ENCODE measurements at regions not wholly inside any gene's neighbourhood (a gene's known extent, or its start where the extent isn't known, plus 50 kb on each side); places are given as distances from the start of the nearest gene placed in this dataset.
"Not testable (repeated sequence)": the region's sequence is repeated elsewhere in the genome, so short reads cannot be mapped to it uniquely, and the experiment has no call there.

DNA sequence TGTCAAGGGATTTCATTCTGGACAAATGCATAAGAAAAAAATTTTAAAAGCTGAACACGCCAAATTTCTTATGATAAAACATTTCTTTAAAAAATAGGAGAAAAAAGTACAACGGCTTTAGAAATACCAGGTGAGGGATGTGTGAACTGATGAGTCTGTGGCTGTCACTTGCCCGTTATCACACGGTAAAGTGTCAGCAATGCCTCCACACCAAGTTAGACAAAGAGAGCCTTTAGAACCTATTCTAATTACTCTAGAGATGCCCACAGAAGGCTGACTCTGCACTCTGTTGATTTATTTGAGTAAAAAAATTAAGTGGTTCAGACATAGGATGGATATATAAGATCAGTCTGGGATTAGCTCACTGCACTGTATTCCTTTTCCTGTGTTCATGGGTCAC, 523.8 kb downstream of the RNF144A start:
- no peak for DNase-seq (ENCODE audit: low spot score)
- 85% methylated on average over 4 of the region's 4 CpGs for WGBS
- H3K36me3 ChIP-seq (ENCODE audit: control insufficient read depth in 4 of 4, insufficient read depth in 3 of 4, low read depth in 1 of 4, low read length in 3 of 4), result no peaks in the 10 kb centered on the region
- H3K4me1 ChIP-seq (ENCODE audit: control insufficient read depth in 4 of 4, insufficient read depth in 4 of 4, low read length in 3 of 4), result no peaks in the 10 kb centered on the region
- H3K27me3 ChIP-seq (ENCODE audit: control insufficient read depth in 4 of 4, insufficient read depth in 4 of 4, low read length in 3 of 4), result peaks cover 0 to 2% (median 0%) of the 10 kb centered on the region in 4 donors
- H3K9me3 ChIP-seq (ENCODE audit: control insufficient read depth in 4 of 4, low read length in 3 of 4), result no peaks in the 10 kb centered on the region
- TF ChIP-seq, protein P1, sequence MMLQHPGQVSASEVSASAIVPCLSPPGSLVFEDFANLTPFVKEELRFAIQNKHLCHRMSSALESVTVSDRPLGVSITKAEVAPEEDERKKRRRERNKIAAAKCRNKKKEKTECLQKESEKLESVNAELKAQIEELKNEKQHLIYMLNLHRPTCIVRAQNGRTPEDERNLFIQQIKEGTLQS (IDR thresholded peaks at IDR 0.05), result no peak
- no peak overlapping the region for H3K9ac ChIP-seq (ENCODE audit: low read depth in 1 of 2, low read length in 2 of 2)
- no peak overlapping the region for H3K27ac ChIP-seq (ENCODE audit: low read depth in 1 of 2, low read length in 2 of 2)
- H3K4me3 ChIP-seq (ENCODE audit: low read depth in 1 of 3, low read length in 3 of 3), result no peak overlapping the region

DNA sequence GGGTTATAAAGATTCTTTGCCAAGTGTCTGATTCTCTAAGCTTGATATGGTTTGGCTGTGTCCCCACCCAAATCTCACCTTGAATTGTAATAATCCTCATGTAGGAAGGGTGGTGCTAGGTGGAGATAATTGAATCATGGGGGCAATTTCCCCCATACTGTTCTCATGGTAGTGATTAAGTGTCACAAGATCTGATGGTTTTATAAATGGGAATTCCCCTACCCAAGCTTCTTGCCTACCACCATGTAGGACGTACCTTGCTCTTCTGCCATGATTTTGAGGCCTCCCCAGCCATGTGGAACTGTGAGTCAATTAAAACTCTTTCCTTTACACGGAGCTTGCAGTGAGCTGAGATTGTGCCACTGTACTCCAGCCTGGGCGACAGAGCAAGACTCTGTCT, 524.6 kb downstream of the RNF144A start:
- WGBS, result 79% methylated on average over 3 of the region's 3 CpGs
- DNase-seq (ENCODE audit: low spot score); H3K36me3 ChIP-seq (ENCODE audit: control insufficient read depth in 4 of 4, insufficient read depth in 3 of 4, low read depth in 1 of 4, low read length in 3 of 4): not testable (repeated sequence)

DNA sequence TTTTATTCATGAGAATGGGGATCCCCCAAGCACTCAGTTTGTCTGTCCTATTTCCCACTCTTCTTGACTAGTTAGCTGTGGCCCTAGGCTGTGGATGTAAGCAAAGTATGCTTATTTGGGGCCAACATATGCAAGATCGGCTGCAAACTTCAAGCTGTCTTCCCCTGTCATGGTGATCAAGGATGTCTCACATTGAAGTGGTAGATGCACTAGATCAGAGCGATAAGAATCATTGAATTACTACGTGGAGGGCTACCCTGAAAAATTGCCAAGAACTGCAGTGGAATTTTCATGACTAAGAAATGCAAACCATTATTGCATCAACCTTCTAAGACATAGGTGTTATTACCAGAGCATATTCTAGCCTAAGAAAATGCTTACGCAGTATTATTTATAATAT, 527.4 kb downstream of the RNF144A start:
- Histone ChIP-seq H3K9me3 (ENCODE audit: control insufficient read depth in 4 of 4, low read length in 3 of 4) (no peaks in the 10 kb centered on the region), H3K36me3 (ENCODE audit: control insufficient read depth in 4 of 4, insufficient read depth in 3 of 4, low read depth in 1 of 4, low read length in 3 of 4) (no peaks in the 10 kb centered on the region), H3K4me1 (ENCODE audit: control insufficient read depth in 4 of 4, insufficient read depth in 4 of 4, low read length in 3 of 4) (no peaks in the 10 kb centered on the region), H3K4me3 (ENCODE audit: low read depth in 1 of 3, low read length in 3 of 3) (no peak overlapping the region), H3K27ac (ENCODE audit: low read depth in 1 of 2, low read length in 2 of 2) (no peak overlapping the region), H3K9ac (ENCODE audit: low read depth in 1 of 2, low read length in 2 of 2) (no peak overlapping the region), H3K27me3 (ENCODE audit: control insufficient read depth in 4 of 4, insufficient read depth in 4 of 4, low read length in 3 of 4) (peaks cover 0 to 2% (median 0%) of the 10 kb centered on the region in 4 donors)
- 90% methylated on average over 4 of the region's 4 CpGs for WGBS
- TF ChIP-seq EGR1 (IDR thresholded peaks at IDR 0.05; ENCODE audit: low read depth in 2 of 2), result no peak
- no peak for TF ChIP-seq JUND (IDR thresholded peaks at IDR 0.05)
- TF ChIP-seq HNF4A (conservative IDR thresholded peaks at IDR 0.05), result no peak
- no peak for TF ChIP-seq TAF1 (conservative IDR thresholded peaks at IDR 0.05)
- DNase-seq (ENCODE audit: low spot score), result no peak

More for the DNA sequence above, 524.6 kb downstream of the RNF144A start:
- not testable (repeated sequence) for H3K9me3 ChIP-seq (ENCODE audit: control insufficient read depth in 4 of 4, low read length in 3 of 4); H3K27me3 ChIP-seq (ENCODE audit: control insufficient read depth in 4 of 4, insufficient read depth in 4 of 4, low read length in 3 of 4); H3K27ac ChIP-seq (ENCODE audit: low read depth in 1 of 2, low read length in 2 of 2); H3K4me3 ChIP-seq (ENCODE audit: low read depth in 1 of 3, low read length in 3 of 3); H3K4me1 ChIP-seq (ENCODE audit: control insufficient read depth in 4 of 4, insufficient read depth in 4 of 4, low read length in 3 of 4); H3K9ac ChIP-seq (ENCODE audit: low read depth in 1 of 2, low read length in 2 of 2)

DNA sequence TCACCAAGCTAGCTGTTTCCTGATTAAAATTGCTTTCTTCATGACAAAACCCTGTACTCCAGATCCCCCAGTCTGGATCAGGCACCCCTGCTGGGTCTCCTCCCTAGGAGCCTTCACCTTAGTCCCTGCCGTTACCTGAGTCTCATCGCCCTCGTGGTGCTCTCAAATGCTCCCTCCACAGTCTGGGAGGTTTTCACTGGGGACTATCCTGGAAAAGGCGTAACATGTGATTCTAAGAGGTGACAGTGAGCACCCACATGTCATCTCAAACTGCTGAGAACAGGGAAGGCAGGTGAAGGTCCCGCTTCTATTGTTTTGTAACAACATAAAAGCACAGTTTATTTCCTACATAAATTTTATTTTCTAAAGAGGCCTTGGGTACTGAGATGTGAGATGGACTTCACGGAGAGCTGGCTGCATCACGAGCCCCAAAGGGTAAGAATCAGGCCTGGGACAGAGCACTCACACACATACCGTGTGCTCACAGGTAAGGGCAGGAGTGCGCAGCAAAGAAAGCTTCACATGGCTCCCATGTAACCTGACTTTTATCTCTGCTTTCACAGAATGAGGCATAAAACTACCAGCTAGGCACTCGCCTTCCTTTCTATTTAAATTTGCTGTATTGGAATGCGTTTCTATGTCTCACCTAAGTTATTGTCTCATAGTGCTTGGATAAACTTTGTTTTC, 531.5 kb downstream of the RNF144A start:
- Histone ChIP-seq H3K36me3 (ENCODE audit: control insufficient read depth in 4 of 4, insufficient read depth in 3 of 4, low read depth in 1 of 4, low read length in 3 of 4) (no peaks in the 10 kb centered on the region), H3K4me3 (ENCODE audit: low read depth in 1 of 3, low read length in 3 of 3) (no peak overlapping the region), H3K9ac (ENCODE audit: low read depth in 1 of 2, low read length in 2 of 2) (no peak overlapping the region), H3K4me1 (ENCODE audit: control insufficient read depth in 4 of 4, insufficient read depth in 4 of 4, low read length in 3 of 4) (no peaks in the 10 kb centered on the region), H3K9me3 (ENCODE audit: control insufficient read depth in 4 of 4, low read length in 3 of 4) (no peaks in the 10 kb centered on the region), H3K27me3 (ENCODE audit: control insufficient read depth in 4 of 4, insufficient read depth in 4 of 4, low read length in 3 of 4) (no peaks in the 10 kb centered on the region), H3K27ac (ENCODE audit: low read depth in 1 of 2, low read length in 2 of 2) (no peak overlapping the region)
- DNase-seq (ENCODE audit: low spot score), result no peak
- TF ChIP-seq, protein P2, sequence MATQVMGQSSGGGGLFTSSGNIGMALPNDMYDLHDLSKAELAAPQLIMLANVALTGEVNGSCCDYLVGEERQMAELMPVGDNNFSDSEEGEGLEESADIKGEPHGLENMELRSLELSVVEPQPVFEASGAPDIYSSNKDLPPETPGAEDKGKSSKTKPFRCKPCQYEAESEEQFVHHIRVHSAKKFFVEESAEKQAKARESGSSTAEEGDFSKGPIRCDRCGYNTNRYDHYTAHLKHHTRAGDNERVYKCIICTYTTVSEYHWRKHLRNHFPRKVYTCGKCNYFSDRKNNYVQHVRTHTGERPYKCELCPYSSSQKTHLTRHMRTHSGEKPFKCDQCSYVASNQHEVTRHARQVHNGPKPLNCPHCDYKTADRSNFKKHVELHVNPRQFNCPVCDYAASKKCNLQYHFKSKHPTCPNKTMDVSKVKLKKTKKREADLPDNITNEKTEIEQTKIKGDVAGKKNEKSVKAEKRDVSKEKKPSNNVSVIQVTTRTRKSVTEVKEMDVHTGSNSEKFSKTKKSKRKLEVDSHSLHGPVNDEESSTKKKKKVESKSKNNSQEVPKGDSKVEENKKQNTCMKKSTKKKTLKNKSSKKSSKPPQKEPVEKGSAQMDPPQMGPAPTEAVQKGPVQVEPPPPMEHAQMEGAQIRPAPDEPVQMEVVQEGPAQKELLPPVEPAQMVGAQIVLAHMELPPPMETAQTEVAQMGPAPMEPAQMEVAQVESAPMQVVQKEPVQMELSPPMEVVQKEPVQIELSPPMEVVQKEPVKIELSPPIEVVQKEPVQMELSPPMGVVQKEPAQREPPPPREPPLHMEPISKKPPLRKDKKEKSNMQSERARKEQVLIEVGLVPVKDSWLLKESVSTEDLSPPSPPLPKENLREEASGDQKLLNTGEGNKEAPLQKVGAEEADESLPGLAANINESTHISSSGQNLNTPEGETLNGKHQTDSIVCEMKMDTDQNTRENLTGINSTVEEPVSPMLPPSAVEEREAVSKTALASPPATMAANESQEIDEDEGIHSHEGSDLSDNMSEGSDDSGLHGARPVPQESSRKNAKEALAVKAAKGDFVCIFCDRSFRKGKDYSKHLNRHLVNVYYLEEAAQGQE (IDR thresholded peaks at IDR 0.05), result no peak
- no peak for TF ChIP-seq RAD21 (IDR thresholded peaks at IDR 0.05)
- 89% methylated on average over 11 of the region's 11 CpGs for WGBS
